Retinal pigment epithelial cell (primary cell): ENCODE measurements at regions not wholly inside any gene's neighbourhood (a gene's known extent, or its start where the extent isn't known, plus 50 kb on each side); places are given as distances from the start of the nearest gene placed in this dataset.

ENCODE experiments used
- DNase-seq: peaks from one replicate; pipeline ENCODE4 v3.0.0-alpha.2; 2010; ENCODE audit warnings: low read depth
- H3K4me3 ChIP-seq: 2 replicates; pipeline ENCODE4 v1.5.1; 2011; ENCODE audit warnings: mild to moderate bottlenecking, low read length, control low read depth, moderate library complexity
- CTCF ChIP-seq: conservative IDR thresholded peaks from 2 replicates; pipeline ENCODE4 v1.5.1; 2011; ENCODE audit warnings: low read depth, low read length, control low read depth, inconsistent platforms

- no peak for TF ChIP-seq CTCF
- H3K4me3 ChIP-seq = no peak overlapping the region
Observed at GRCh38 chr15:39459548-39459947, 121.3 kb upstream of the THBS1 start.

GRCh38 chr15:39460748-39461147, 120.1 kb upstream of the THBS1 start:
- H3K4me3 ChIP-seq = no peak overlapping the region

More at GRCh38 chr15:39459548-39459947, 121.3 kb upstream of the THBS1 start:
- DNase-seq = no peak

GRCh38 chr15:39461536-39462130, 119.2 kb upstream of the THBS1 start:
- DNase-seq = no peak
- no peak overlapping the region for H3K4me3 ChIP-seq
- TF ChIP-seq CTCF = no peak

More at GRCh38 chr15:39460748-39461147, 120.1 kb upstream of the THBS1 start:
- no peak for TF ChIP-seq CTCF
- no peak for DNase-seq

- no peak for DNase-seq
- no peak for TF ChIP-seq CTCF
- H3K4me3 ChIP-seq = no peak overlapping the region
Observed at GRCh38 chr15:39462691-39463090, 118.2 kb upstream of the THBS1 start.

- H3K4me3 ChIP-seq = no peak overlapping the region
- DNase-seq = no peak
- TF ChIP-seq CTCF = no peak
Observed at GRCh38 chr15:39465843-39466749, 114.8 kb upstream of the THBS1 start.

- DNase-seq = no peak
- no peak for TF ChIP-seq CTCF
- no peak overlapping the region for H3K4me3 ChIP-seq
Observed at GRCh38 chr15:39466750-39467105, 114.2 kb upstream of the THBS1 start.

- H3K4me3 ChIP-seq = no peak overlapping the region
- no peak for TF ChIP-seq CTCF
- no peak for DNase-seq
Observed at GRCh38 chr15:39468331-39468730, 112.5 kb upstream of the THBS1 start.
